Spleen (tissue), 11 donors: ENCODE measurements at regions not wholly inside any gene's neighbourhood (a gene's known extent, or its start where the extent isn't known, plus 50 kb on each side); places are given as distances from the start of the nearest gene placed in this dataset.

ENCODE experiments used
- DNase-seq: peaks from one replicate; pipeline ENCODE4 v3.0.0-alpha.2; 2020
- H3K27ac ChIP-seq, 8 donors: fragments of 200-600 bp; sonication (generic) in 7 of 8; 1 replicate in 4 of 8; 2 replicates in 4 of 8; pipeline versions ENCODE4 v1.5.0 to v1.8.0; 2016 to 2021; ENCODE audit warnings: inconsistent platforms in 4 of 8, mild to moderate bottlenecking in 4 of 8, moderate library complexity in 1 of 8
- H3K27me3 ChIP-seq, 7 donors: fragments of 200-600 bp; sonication (generic) in 6 of 7; replicated peaks in 1 of 7; 1 replicate in 4 of 7; 2 replicates in 3 of 7; pipeline versions ENCODE4 v1.5.0 to v1.8.0; 2016 to 2021; ENCODE audit warnings: inconsistent platforms in 3 of 7, mild to moderate bottlenecking in 1 of 7
- H3K36me3 ChIP-seq, 6 donors: fragments of 200-600 bp; sonication (generic) in 5 of 6; 1 replicate in 4 of 6; 2 replicates in 2 of 6; pipeline versions ENCODE4 v1.5.0 to v1.8.0; 2016 to 2021; ENCODE audit warnings: inconsistent platforms in 2 of 6
- H3K4me1 ChIP-seq, 6 donors: fragments of 200-600 bp; sonication (generic) in 5 of 6; 1 replicate in 3 of 6; 2 replicates in 3 of 6; pipeline versions ENCODE4 v1.5.0 to v1.8.0; 2016 to 2021; ENCODE audit warnings: inconsistent platforms in 3 of 6
- H3K4me3 ChIP-seq, 8 donors: fragments of 200-600 bp; sonication (generic) in 7 of 8; 1 replicate in 4 of 8; 2 replicates in 4 of 8; pipeline versions ENCODE4 v1.5.0 to v1.8.0; 2016 to 2021; ENCODE audit warnings: inconsistent platforms in 4 of 8, mild to moderate bottlenecking in 4 of 8, moderate library complexity in 2 of 8
- H3K9me3 ChIP-seq, 8 donors: fragments of 200-600 bp; sonication (generic) in 7 of 8; 1 replicate in 4 of 8; 2 replicates in 4 of 8; pipeline versions ENCODE4 v1.5.0 to v1.8.0; 2016 to 2021; ENCODE audit warnings: inconsistent platforms in 4 of 8
- POLR2A ChIP-seq, 3 donors: fragments of 450-650 bp; IDR thresholded peaks; one replicate each; pipeline ENCODE4 v1.5.1; 2017; ENCODE audit warnings: antibody characterized with exemption in 3 of 3, mild to moderate bottlenecking in 1 of 3
- POLR2AphosphoS5 ChIP-seq, 3 donors: sonication (generic); formaldehyde crosslinking; IDR thresholded peaks; one replicate each; pipeline ENCODE4 v1.5.1; 2017; ENCODE audit warnings: antibody characterized with exemption in 3 of 3
- WGBS, 5 donors: extraction: QIAGEN DNeasy Blood & Tissue Kit in 3 of 5; methylation state at CpG; one replicate each; pipeline versions ENCODE4 v1.1.5 to v1.1.7; 2013 to 2018; 5-methylcytosine and 5-hydroxymethylcytosine counted together
- intact Hi-C: fragments of 100-400 bp; cut with DNase I; formaldehyde crosslinking; loops from one replicate; pipeline ENCODE4 v1.15.0; 2023; ENCODE audit warnings: low total_unique reads
- TF ChIP-seq, protein P1 (sequence below), 11 experiments: fragments of 200-600 bp in 7 of 11; fragments of 450-650 bp in 4 of 11; sonication (generic) in 4 of 11; IDR thresholded peaks in 8 of 11; conservative IDR thresholded peaks in 3 of 11; 1 replicate in 7 of 11; 2 replicates in 4 of 11; pipeline versions ENCODE4 v1.4.0 to v1.8.0; 2016 to 2021; ENCODE audit warnings: antibody characterized with exemption in 11 of 11, inconsistent platforms in 4 of 11, mild to moderate bottlenecking in 1 of 11
- donor health status: healthy with polysubstance abuse.
- donor health status: DM: no; HTN: no; CAD: no; lungs with moderate emphysema.
- donor health status: DM: no; HTN: no; CAD: no.
- donor health status: Bipolar disorder and iron deficiency.
- donor health status: healthy.
- donor health status: DM: no; HTN: no; CAD: no.
- donor health status: DM: yes; HTN: yes; CAD: no.

DNA sequence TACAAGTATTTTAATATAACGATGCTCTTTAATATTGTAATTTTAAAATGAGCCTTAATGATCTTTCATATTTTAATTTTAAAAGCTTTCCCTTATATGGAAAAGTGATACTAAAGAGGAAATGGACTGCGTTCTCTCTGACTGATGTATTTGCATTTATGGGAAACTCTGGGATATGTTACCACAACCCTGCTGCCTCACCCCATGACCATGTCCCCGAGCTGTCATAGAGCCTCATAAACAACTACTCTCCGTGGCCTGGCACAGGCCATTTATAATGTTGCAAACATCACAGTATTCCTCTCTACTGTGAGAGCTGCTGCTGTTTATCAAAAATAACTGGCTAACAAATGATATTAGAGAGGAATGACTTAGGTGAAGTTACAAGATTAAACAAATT, 75.8 kb upstream of the SEC11C start:
- Histone ChIP-seq H3K9me3 (no peaks in the 10 kb centered on the region), H3K36me3 (no peaks in the 10 kb centered on the region), H3K27me3 (peaks cover 0 to 17% (median 0%) of the 10 kb centered on the region in 7 donors), H3K4me3 (no peak overlapping the region), H3K4me1 (peaks cover 0 to 17% (median 6%) of the 10 kb centered on the region in 6 donors), H3K27ac (peak overlapping the region in 4 of 8 donors; percentile 7 to 31 (median 19))
- no peak for TF ChIP-seq POLR2A (IDR thresholded peaks at IDR 0.05)
- no peak for TF ChIP-seq POLR2AphosphoS5 (IDR thresholded peaks at IDR 0.05)
- TF ChIP-seq, protein P1, sequence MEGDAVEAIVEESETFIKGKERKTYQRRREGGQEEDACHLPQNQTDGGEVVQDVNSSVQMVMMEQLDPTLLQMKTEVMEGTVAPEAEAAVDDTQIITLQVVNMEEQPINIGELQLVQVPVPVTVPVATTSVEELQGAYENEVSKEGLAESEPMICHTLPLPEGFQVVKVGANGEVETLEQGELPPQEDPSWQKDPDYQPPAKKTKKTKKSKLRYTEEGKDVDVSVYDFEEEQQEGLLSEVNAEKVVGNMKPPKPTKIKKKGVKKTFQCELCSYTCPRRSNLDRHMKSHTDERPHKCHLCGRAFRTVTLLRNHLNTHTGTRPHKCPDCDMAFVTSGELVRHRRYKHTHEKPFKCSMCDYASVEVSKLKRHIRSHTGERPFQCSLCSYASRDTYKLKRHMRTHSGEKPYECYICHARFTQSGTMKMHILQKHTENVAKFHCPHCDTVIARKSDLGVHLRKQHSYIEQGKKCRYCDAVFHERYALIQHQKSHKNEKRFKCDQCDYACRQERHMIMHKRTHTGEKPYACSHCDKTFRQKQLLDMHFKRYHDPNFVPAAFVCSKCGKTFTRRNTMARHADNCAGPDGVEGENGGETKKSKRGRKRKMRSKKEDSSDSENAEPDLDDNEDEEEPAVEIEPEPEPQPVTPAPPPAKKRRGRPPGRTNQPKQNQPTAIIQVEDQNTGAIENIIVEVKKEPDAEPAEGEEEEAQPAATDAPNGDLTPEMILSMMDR (IDR thresholded peaks at IDR 0.05 in 8 of 11, conservative IDR thresholded peaks at IDR 0.05 in 3 of 11), result no peak
- intact Hi-C loops, result loop anchor here (10.0 kb wide), 1 partner anchor 539 kb away; no protein-coding TSS in a partner anchor
- WGBS, 5 donors, result 41 to 49% (median 46%) methylated on average over 4 of the region's 4 CpGs
- no peak for DNase-seq

DNA sequence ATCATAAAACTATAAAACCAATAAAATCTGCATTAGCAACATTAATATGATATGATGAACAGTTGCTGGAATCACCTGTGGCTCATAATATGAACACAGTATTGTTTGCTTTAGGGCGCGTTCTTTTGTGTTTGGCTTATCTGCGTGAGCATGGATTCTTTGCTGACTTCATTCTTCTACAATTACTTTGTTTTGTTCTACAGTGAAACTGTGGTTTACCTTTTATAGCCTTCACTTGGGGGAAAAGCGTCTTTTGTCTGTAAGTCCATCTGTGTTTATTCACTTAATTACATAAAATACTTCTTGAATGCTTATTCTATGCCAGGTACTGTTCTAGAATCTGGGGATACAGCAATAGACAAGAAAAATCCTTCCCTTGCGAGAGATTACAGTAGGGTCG, 74.0 kb upstream of the SEC11C start:
- intact Hi-C loops, result loop anchor here (10.0 kb wide), 1 partner anchor 541 kb away; no protein-coding TSS in a partner anchor
- Histone ChIP-seq H3K9me3 (no peaks in the 10 kb centered on the region), H3K27me3 (peaks cover 0 to 21% (median 0%) of the 10 kb centered on the region in 7 donors), H3K4me3 (no peak overlapping the region), H3K4me1 (peaks cover 0 to 24% (median 11%) of the 10 kb centered on the region in 6 donors), H3K27ac (no peak overlapping the region), H3K36me3 (no peaks in the 10 kb centered on the region)
- 89 to 96% (median 95%) methylated on average over 6 of the region's 6 CpGs for WGBS, 5 donors
- no peak for TF ChIP-seq POLR2AphosphoS5 (IDR thresholded peaks at IDR 0.05)
- TF ChIP-seq, protein P1 (IDR thresholded peaks at IDR 0.05 in 8 of 11, conservative IDR thresholded peaks at IDR 0.05 in 3 of 11), result no peak
- TF ChIP-seq POLR2A (IDR thresholded peaks at IDR 0.05), result no peak
- DNase-seq, result no peak

DNA sequence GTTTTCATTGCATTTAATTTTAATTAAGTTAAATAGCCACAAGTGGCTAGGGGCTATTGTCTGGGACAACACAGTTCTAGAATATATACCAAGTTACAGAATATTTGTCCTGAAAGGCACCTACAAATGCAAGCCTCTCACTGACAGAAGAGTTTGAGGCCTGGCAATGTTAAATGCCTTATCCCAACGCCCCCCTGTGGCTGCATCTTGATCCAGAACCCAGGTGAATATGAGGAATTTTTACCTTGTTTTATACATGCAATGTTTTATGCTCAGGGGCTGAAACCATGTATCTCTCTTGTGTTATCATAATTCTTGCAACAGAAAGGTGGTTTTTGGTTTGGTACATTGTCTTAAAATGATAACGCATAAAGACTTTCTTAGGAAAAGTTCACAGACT, 71.8 kb upstream of the SEC11C start:
- Histone ChIP-seq H3K27me3 (peaks cover 0 to 14% (median 0%) of the 10 kb centered on the region in 7 donors), H3K9me3 (no peaks in the 10 kb centered on the region), H3K27ac (no peak overlapping the region), H3K4me1 (peaks cover 0 to 29% (median 12%) of the 10 kb centered on the region in 6 donors), H3K4me3 (no peak overlapping the region), H3K36me3 (no peaks in the 10 kb centered on the region)
- 50 to 78% (median 65%) methylated on average over 2 of the region's 2 CpGs for WGBS, 5 donors
- DNase-seq, result no peak
- intact Hi-C loops, result loop anchor here (10.0 kb wide), 1 partner anchor 543 kb away; no protein-coding TSS in a partner anchor
- TF ChIP-seq, protein P1 (IDR thresholded peaks at IDR 0.05 in 8 of 11, conservative IDR thresholded peaks at IDR 0.05 in 3 of 11), result peak in 5 of 11 experiments; percentile 4 to 51 (median 41)
- no peak for TF ChIP-seq POLR2AphosphoS5 (IDR thresholded peaks at IDR 0.05)

DNA sequence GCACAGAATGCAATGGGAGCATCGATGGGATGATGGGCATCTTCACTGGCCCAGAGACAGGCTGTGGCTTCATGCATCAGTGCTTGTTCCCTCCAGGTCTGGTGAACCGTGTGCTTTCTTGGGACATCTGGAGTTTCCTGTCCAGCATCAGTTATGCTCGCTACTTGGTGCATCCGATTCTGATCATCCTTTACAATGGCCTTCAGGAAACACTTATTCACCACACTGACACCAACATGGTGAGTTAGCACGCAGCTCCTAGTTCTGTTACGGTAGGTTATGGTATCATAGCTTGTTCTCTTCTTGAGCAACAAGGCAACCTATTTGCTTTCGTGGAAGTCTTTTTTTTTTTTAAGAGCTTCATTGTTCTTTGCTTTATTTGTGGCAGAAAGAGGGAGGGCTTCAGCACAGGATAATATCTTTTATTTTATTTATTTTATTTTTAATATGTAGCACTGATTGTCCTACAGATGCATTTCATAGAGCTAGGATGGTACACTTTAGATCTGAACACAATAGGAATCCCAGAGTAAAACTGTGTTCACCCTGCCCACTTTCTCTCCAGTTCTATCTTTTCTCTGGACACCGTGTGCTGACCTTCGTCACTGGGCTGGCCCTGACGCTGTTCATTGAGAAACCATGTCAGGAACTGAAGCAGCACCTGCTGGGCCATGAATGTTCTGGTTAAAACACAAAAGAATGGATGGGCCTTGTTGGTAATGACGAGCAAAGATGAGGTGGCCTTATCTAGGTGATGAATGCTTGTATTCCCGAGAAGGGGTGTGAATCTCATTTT, 71.2 kb upstream of the SEC11C start:
- no peak for DNase-seq
- intact Hi-C loops, result loop anchor here (10.0 kb wide), 1 partner anchor 544 kb away; no protein-coding TSS in a partner anchor
- no peak for TF ChIP-seq POLR2AphosphoS5 (IDR thresholded peaks at IDR 0.05)
- TF ChIP-seq, protein P1 (IDR thresholded peaks at IDR 0.05 in 8 of 11, conservative IDR thresholded peaks at IDR 0.05 in 3 of 11), result no peak
- no peak for TF ChIP-seq POLR2A (IDR thresholded peaks at IDR 0.05)
- whole genome bisulfite sequencing, 5 donors, result 84 to 92% (median 86%) methylated on average over 12 of the region's 12 CpGs
- peaks cover 0 to 28% (median 11%) of the 10 kb centered on the region in 6 donors for H3K4me1 ChIP-seq
- H3K36me3 ChIP-seq, result no peaks in the 10 kb centered on the region
- H3K27ac ChIP-seq, result no peak overlapping the region
- H3K9me3 ChIP-seq, result no peaks in the 10 kb centered on the region
- peaks cover 0 to 8% (median 0%) of the 10 kb centered on the region in 7 donors for H3K27me3 ChIP-seq
- no peak overlapping the region for H3K4me3 ChIP-seq
